Tibial artery (tissue), 4 donors: ENCODE measurements at regions not wholly inside any gene's neighbourhood (a gene's known extent, or its start where the extent isn't known, plus 50 kb on each side); places are given as distances from the start of the nearest gene placed in this dataset.

Experiments
- DNase-seq, 2 donors: peaks; one replicate each; pipeline ENCODE4 v3.0.0-alpha.2; 2019
- H3K27ac ChIP-seq, 2 donors: fragments of 200-600 bp; sonication (generic) in 1 of 2; 1 replicate in 1 of 2; 2 replicates in 1 of 2; pipeline ENCODE4 v1.5.1; 2018 to 2019; ENCODE audit warnings: mild to moderate bottlenecking in 1 of 2
- H3K27me3 ChIP-seq, 2 donors: fragments of 200-600 bp; sonication (generic) in 1 of 2; one replicate each; pipeline versions ENCODE4 v1.5.1 to v1.6.0; 2016 to 2019
- H3K36me3 ChIP-seq, 3 donors: fragments of 200-600 bp; sonication (generic) in 2 of 3; one replicate each; pipeline ENCODE4 v1.5.1; 2016 to 2019; ENCODE audit warnings: mild to moderate bottlenecking in 2 of 3
- H3K4me1 ChIP-seq, 4 donors: fragments of 200-600 bp; sonication (generic) in 2 of 4; 1 replicate in 3 of 4; 2 replicates in 1 of 4; pipeline ENCODE4 v1.5.1; 2016 to 2019
- H3K4me3 ChIP-seq, 2 donors: fragments of 200-600 bp; sonication (generic) in 1 of 2; 1 replicate in 1 of 2; 2 replicates in 1 of 2; pipeline ENCODE4 v1.5.1; 2018 to 2019; ENCODE audit warnings: mild to moderate bottlenecking in 2 of 2
- H3K9me3 ChIP-seq, 3 donors: fragments of 200-600 bp; sonication (generic) in 1 of 3; one replicate each; pipeline ENCODE4 v1.5.1; 2016 to 2019
- intact Hi-C: fragments of 100-400 bp; cut with DNase I; formaldehyde crosslinking; loops from one replicate; pipeline ENCODE4 v1.15.0; 2023; ENCODE audit warnings: low total_unique reads
- TF ChIP-seq, protein P1 (sequence below), 2 experiments: fragments of 200-600 bp in 1 of 2; fragments of 450-650 bp in 1 of 2; IDR thresholded peaks; one replicate each; pipeline ENCODE4 v1.5.1; 2017 to 2019; ENCODE audit warnings: antibody characterized with exemption in 2 of 2, mild to moderate bottlenecking in 1 of 2, moderate library complexity in 1 of 2

- Histone ChIP-seq H3K4me3 (no peak overlapping the region), H3K4me1 (no peaks in the 10 kb centered on the region), H3K9me3 (no peaks in the 10 kb centered on the region), H3K36me3 (no peaks in the 10 kb centered on the region), H3K27ac (no peak overlapping the region), H3K27me3 (no peaks in the 10 kb centered on the region)
- intact Hi-C loops, result no loop called here
- no peak for DNase-seq
- TF ChIP-seq, protein P1, sequence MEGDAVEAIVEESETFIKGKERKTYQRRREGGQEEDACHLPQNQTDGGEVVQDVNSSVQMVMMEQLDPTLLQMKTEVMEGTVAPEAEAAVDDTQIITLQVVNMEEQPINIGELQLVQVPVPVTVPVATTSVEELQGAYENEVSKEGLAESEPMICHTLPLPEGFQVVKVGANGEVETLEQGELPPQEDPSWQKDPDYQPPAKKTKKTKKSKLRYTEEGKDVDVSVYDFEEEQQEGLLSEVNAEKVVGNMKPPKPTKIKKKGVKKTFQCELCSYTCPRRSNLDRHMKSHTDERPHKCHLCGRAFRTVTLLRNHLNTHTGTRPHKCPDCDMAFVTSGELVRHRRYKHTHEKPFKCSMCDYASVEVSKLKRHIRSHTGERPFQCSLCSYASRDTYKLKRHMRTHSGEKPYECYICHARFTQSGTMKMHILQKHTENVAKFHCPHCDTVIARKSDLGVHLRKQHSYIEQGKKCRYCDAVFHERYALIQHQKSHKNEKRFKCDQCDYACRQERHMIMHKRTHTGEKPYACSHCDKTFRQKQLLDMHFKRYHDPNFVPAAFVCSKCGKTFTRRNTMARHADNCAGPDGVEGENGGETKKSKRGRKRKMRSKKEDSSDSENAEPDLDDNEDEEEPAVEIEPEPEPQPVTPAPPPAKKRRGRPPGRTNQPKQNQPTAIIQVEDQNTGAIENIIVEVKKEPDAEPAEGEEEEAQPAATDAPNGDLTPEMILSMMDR (IDR thresholded peaks at IDR 0.05), result no peak
These were observed 1008.7 kb downstream of the GLUD2 start for GRCh38 chrX:122055979-122056715.

- TF ChIP-seq, protein P1 (IDR thresholded peaks at IDR 0.05), result no peak
- no peak for DNase-seq
- H3K36me3 ChIP-seq, result no peaks in the 10 kb centered on the region
- intact Hi-C loops, result no loop called here
- H3K4me3 ChIP-seq, result no peak overlapping the region
- H3K27me3 ChIP-seq, result no peaks in the 10 kb centered on the region
- H3K4me1 ChIP-seq, result no peaks in the 10 kb centered on the region
- no peaks in the 10 kb centered on the region for H3K9me3 ChIP-seq
- H3K27ac ChIP-seq, result no peak overlapping the region
These were observed 1028.8 kb downstream of the GLUD2 start for GRCh38 chrX:122076241-122076640.

GRCh38 chrX:122078079-122078478 lies 1030.7 kb downstream of the GLUD2 start:
- intact Hi-C loops, result no loop called here
- H3K4me1 ChIP-seq, result no peaks in the 10 kb centered on the region
- DNase-seq, result no peak
- no peak overlapping the region for H3K4me3 ChIP-seq
- H3K27ac ChIP-seq, result no peak overlapping the region
- H3K9me3 ChIP-seq, result no peaks in the 10 kb centered on the region
- TF ChIP-seq, protein P1 (IDR thresholded peaks at IDR 0.05), result no peak
- H3K36me3 ChIP-seq, result no peaks in the 10 kb centered on the region
- H3K27me3 ChIP-seq, result no peaks in the 10 kb centered on the region

DNA sequence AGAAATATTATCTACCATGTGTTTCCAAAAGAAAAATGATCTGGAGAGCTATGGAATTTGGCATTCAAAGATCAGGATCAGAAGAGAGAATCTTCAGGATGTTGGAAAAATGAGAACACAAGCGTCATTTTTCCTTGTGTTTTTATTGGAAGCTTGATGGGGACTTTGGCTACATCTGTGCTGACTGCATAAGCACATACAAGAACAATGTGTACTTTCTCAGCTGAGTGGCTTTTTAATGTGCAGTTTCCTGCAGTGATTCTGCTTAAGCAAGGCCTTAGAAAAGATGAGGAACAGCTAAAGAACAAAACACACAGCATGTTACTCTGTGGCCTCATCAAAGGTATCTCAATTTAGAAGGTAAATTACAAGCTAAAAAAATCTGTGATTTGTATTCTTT lies 1039.9 kb downstream of the GLUD2 start:
- Histone ChIP-seq H3K27ac (peak overlapping the region; percentile 59 to 72), H3K36me3 (no peaks in the 10 kb centered on the region), H3K4me1 (peaks cover 0 to 10% (median 2%) of the 10 kb centered on the region in 4 donors), H3K27me3 (no peaks in the 10 kb centered on the region), H3K9me3 (no peaks in the 10 kb centered on the region), H3K4me3 (no peak overlapping the region)
- intact Hi-C loops, result no loop called here
- no peak for DNase-seq
- TF ChIP-seq, protein P1 (IDR thresholded peaks at IDR 0.05), result no peak

DNA sequence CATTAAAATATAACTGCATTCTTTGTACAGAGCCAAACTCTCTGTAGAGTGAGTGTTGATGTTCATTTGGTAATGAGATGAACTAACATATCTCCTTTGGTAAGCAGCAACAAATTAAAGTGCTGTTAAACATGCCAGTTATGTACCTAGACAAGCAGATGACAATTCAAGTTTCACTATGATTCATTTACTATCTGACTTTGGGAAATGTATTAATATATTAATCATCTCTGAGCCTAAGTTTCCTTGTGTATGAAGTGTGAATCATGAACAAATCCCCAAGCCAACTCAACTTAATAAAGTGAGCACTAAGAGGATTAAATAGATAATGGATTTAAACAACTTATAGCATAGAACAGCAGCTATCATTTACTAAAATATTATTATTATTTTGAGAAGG lies 1044.2 kb downstream of the GLUD2 start:
- no peak overlapping the region for H3K4me3 ChIP-seq
- no peaks in the 10 kb centered on the region for H3K36me3 ChIP-seq
- H3K27ac ChIP-seq, result no peak overlapping the region
- H3K9me3 ChIP-seq, result no peaks in the 10 kb centered on the region
- no peak for DNase-seq
- intact Hi-C loops, result no loop called here
- TF ChIP-seq, protein P1 (IDR thresholded peaks at IDR 0.05), result no peak
- H3K27me3 ChIP-seq, result no peaks in the 10 kb centered on the region
- H3K4me1 ChIP-seq, result peaks cover 0 to 10% (median 2%) of the 10 kb centered on the region in 4 donors
